ENCODE measurements at regions not wholly inside any gene's neighbourhood (a gene's known extent, or its start where the extent isn't known, plus 50 kb on each side); places are given as distances from the start of the nearest gene placed in this dataset.
A peak's percentile ranks its signal among the peaks of the same experiment; 100 is the strongest.

DNA sequence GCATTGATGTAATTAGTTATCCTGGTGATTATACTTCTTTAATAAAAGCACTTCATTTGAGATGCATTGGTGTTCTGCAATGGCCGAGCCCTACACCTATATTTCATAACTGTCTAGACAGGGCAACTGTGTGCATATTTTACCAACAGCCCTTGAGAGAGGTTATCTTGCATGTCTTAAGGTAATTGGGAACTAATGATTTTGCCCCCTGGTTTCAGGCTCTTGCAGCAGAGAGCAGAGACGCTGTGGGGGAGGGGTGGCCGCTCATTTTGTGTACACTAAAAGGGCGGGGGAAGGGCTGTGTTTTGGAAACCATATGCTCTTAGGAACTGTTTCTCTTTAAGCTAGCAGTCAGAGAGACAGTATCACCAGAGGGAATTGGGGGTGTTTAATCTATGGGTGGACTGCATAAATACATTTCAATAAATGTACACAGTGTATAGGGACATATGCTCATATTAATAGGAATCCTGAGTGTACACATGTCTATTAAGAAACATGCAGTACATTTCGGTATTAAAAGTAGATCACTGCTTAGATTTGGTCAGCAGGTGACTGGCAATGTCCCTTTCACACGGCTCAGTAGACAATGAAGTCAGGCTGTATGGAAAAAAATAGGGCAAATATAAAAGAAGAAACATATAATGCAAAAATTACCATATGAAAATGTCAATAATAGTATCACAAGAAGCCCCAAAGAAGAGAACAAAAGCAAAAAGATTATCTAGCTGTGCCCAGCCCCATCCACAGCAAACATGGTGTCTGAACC, 402.9 kb upstream of the CITED2 start:
- TF ChIP-seq EZH2phosphoT487 (IDR thresholded peaks at IDR 0.05; ENCODE audit: insufficient read depth, low read depth) (no peak), EZH2 (IDR thresholded peaks at IDR 0.05; ENCODE audit: insufficient read depth, poor library complexity, severe bottlenecking) (no peak)
- Histone ChIP-seq H3F3A (ENCODE audit: insufficient read depth) (no peaks in the 10 kb centered on the region), H3K79me2 (ENCODE audit: insufficient read depth) (no peaks in the 10 kb centered on the region), H3K9me2 (ENCODE audit: insufficient read depth) (no peaks in the 10 kb centered on the region; the same call in 1 of the 2 replicates), H3K9me3 (ENCODE audit: low read depth) (no peaks in the 10 kb centered on the region), H3K36me3 (ENCODE audit: low read depth) (no peaks in the 10 kb centered on the region), H3K9ac (no peak overlapping the region), H3K27ac (no peak overlapping the region), H4K20me1 (ENCODE audit: insufficient read depth) (no peaks in the 10 kb centered on the region), H2AFZ (no peak overlapping the region), H3K4me2 (ENCODE audit: unreplicated experiment) (no peak overlapping the region), H3K27me3 (replicated peaks; ENCODE audit: insufficient read depth) (no peaks in the 10 kb centered on the region), H3K4me1 (ENCODE audit: insufficient read depth) (peaks cover 4% of the 10 kb centered on the region; the same call in 1 of the 2 replicates), H3K4me3 (no peak overlapping the region)
- in situ Hi-C loops (cut with MboI), result no loop called here
- no peak for DNase-seq
- 62 to 70% methylated on average over 6 of the region's 6 CpGs for WGBS, 2 experiments (ENCODE audit: low coverage in 1 of 2, low lambda C conversion rate in 2 of 2, missing lambda C conversion rate in 2 of 2)

DNA sequence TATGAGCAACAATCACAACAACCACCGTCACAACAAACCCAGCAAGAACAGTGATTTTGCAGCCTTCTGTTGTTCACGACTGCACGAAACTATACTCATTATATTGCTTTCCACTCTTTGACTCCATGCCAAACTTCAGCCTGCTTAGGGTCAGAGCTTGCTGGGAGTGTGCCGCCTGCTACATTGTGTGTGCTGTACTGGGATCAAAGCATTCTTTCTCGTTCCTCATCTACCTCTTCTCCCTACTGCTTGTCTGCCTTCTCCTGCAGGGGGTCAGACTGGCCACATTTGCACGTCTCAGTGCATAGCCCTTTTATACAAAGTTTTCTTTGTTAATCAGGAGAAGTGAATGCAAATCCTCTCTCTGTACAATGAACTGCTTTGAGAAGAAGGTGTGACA, 401.6 kb upstream of the CITED2 start:
- H4K20me1 ChIP-seq (ENCODE audit: insufficient read depth), result no peaks in the 10 kb centered on the region
- H3K9ac ChIP-seq, result no peak overlapping the region
- H3K79me2 ChIP-seq (ENCODE audit: insufficient read depth), result no peaks in the 10 kb centered on the region
- TF ChIP-seq EZH2phosphoT487 (IDR thresholded peaks at IDR 0.05; ENCODE audit: insufficient read depth, low read depth) (no peak), EZH2 (IDR thresholded peaks at IDR 0.05; ENCODE audit: insufficient read depth, poor library complexity, severe bottlenecking) (no peak)
- H2AFZ ChIP-seq, result peak overlapping the region; percentile 20; the same call in 1 of the 2 replicates
- no peaks in the 10 kb centered on the region for H3K27me3 ChIP-seq (replicated peaks; ENCODE audit: insufficient read depth)
- no peaks in the 10 kb centered on the region for H3K9me3 ChIP-seq (ENCODE audit: low read depth)
- in situ Hi-C loops (cut with MboI), result no loop called here
- H3K4me1 ChIP-seq (ENCODE audit: insufficient read depth), result peaks cover 4% of the 10 kb centered on the region; the same call in 1 of the 2 replicates
- no peaks in the 10 kb centered on the region for H3K36me3 ChIP-seq (ENCODE audit: low read depth)
- no peak overlapping the region for H3K4me3 ChIP-seq
- DNase-seq, result no peak
- no peaks in the 10 kb centered on the region; the same call in 1 of the 2 replicates for H3K9me2 ChIP-seq (ENCODE audit: insufficient read depth)
- no peaks in the 10 kb centered on the region for H3F3A ChIP-seq (ENCODE audit: insufficient read depth)
- WGBS, 2 experiments (ENCODE audit: low coverage in 1 of 2, low lambda C conversion rate in 2 of 2, missing lambda C conversion rate in 2 of 2), result 84 to 85% methylated on average over 6 of the region's 6 CpGs
- H3K27ac ChIP-seq, result no peak overlapping the region
- H3K4me2 ChIP-seq (ENCODE audit: unreplicated experiment), result no peak overlapping the region

DNA sequence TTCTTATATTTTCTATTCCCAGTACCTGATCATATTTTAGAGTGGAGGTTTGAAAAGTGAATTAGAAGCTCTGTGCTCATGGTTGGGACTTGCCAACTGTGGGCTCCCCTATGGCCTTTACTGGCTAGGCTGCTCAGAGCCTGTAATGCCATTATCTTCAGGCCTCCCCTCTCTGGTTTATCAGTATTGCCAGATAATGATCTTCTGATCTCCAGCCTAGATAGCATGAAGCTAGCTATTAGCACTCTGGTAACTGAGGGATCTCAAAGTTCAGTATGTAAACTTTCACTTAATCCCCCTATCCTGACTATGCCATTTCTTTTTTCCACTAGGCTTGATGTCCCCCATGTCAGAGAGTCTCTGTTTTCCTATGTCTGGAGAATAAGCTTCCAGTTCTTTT, 393.7 kb upstream of the CITED2 start:
- H3K79me2 ChIP-seq (ENCODE audit: insufficient read depth), result no peaks in the 10 kb centered on the region
- no peak for DNase-seq
- peak overlapping the region; percentile 53 for H2AFZ ChIP-seq
- no peak overlapping the region for H3K4me2 ChIP-seq (ENCODE audit: unreplicated experiment)
- H3K9ac ChIP-seq, result no peak overlapping the region
- H3F3A ChIP-seq (ENCODE audit: insufficient read depth), result peaks cover 27% of the 10 kb centered on the region
- no peaks in the 10 kb centered on the region for H3K9me3 ChIP-seq (ENCODE audit: low read depth)
- no peak for TF ChIP-seq EZH2 (IDR thresholded peaks at IDR 0.05; ENCODE audit: insufficient read depth, poor library complexity, severe bottlenecking)
- TF ChIP-seq EZH2phosphoT487 (IDR thresholded peaks at IDR 0.05; ENCODE audit: insufficient read depth, low read depth), result no peak
- H3K27me3 ChIP-seq (replicated peaks; ENCODE audit: insufficient read depth), result no peaks in the 10 kb centered on the region
- in situ Hi-C loops (cut with MboI), result loop anchor here (25.0 kb wide), 1 partner anchor 381 kb away; no protein-coding TSS in a partner anchor
- no peaks in the 10 kb centered on the region for H4K20me1 ChIP-seq (ENCODE audit: insufficient read depth)
- no peak overlapping the region for H3K4me3 ChIP-seq
- no peaks in the 10 kb centered on the region for H3K36me3 ChIP-seq (ENCODE audit: low read depth)
- peaks cover 30% of the 10 kb centered on the region for H3K4me1 ChIP-seq (ENCODE audit: insufficient read depth)
- H3K27ac ChIP-seq, result no peak overlapping the region
- no peaks in the 10 kb centered on the region; the same call in 1 of the 2 replicates for H3K9me2 ChIP-seq (ENCODE audit: insufficient read depth)

DNA sequence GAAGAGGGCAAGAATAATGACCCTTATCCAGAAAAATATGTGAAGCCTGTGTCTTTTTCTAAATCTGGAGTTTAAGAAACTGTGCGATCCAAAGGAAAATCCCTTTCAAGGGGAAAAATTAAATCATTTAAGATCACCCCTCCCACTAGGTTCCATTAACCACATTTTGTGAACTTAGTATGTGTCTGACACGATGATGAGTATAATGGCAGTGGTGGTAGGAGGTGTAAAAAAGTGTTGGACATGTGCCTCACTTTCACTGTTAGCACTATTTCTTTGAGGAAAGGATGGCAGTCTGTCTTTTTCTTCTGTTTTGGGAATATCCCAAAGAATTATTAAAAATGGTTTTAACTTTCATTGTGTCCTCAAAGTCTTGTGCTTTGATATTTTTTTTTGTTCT, 392.3 kb upstream of the CITED2 start:
- no peak for TF ChIP-seq EZH2 (IDR thresholded peaks at IDR 0.05; ENCODE audit: insufficient read depth, poor library complexity, severe bottlenecking)
- no peak for TF ChIP-seq EZH2phosphoT487 (IDR thresholded peaks at IDR 0.05; ENCODE audit: insufficient read depth, low read depth)
- H3K9me2 ChIP-seq (ENCODE audit: insufficient read depth), result no peaks in the 10 kb centered on the region; the same call in 1 of the 2 replicates
- H3K9me3 ChIP-seq (ENCODE audit: low read depth), result no peaks in the 10 kb centered on the region
- no peaks in the 10 kb centered on the region for H3K27me3 ChIP-seq (replicated peaks; ENCODE audit: insufficient read depth)
- H4K20me1 ChIP-seq (ENCODE audit: insufficient read depth), result no peaks in the 10 kb centered on the region
- DNase-seq, result no peak
- H3K4me3 ChIP-seq, result no peak overlapping the region
- in situ Hi-C loops (cut with MboI), result loop anchor here (25.0 kb wide), 1 partner anchor 379 kb away; no protein-coding TSS in a partner anchor
- no peak overlapping the region for H3K9ac ChIP-seq
- H3K4me2 ChIP-seq (ENCODE audit: unreplicated experiment), result no peak overlapping the region
- no peak overlapping the region for H3K27ac ChIP-seq
- H3F3A ChIP-seq (ENCODE audit: insufficient read depth), result peaks cover 40% of the 10 kb centered on the region
- 91 to 98% methylated on average over 2 of the region's 2 CpGs for WGBS, 2 experiments (ENCODE audit: low coverage in 1 of 2, low lambda C conversion rate in 2 of 2, missing lambda C conversion rate in 2 of 2)
- no peaks in the 10 kb centered on the region for H3K79me2 ChIP-seq (ENCODE audit: insufficient read depth)
- H3K36me3 ChIP-seq (ENCODE audit: low read depth), result no peaks in the 10 kb centered on the region
- H3K4me1 ChIP-seq (ENCODE audit: insufficient read depth), result peaks cover 43% of the 10 kb centered on the region
- no peak overlapping the region for H2AFZ ChIP-seq

Measured in GM23248 (cell line).